IMR-90 (cell line): ENCODE measurements at regions not wholly inside any gene's neighbourhood (a gene's known extent, or its start where the extent isn't known, plus 50 kb on each side); places are given as distances from the start of the nearest gene placed in this dataset.

Source experiments
- ATAC-seq: fragments of 200-7000 bp; cut with Tn5 transposase; 2 replicates; pipeline ENCODE4 v1.9.1; 2020; ENCODE audit warnings: low read depth, mild to moderate bottlenecking, moderate library complexity
- BruUV-seq: library from RNA; stranded (reverse); fragments of 400-500 nt; replicated peaks from 2 replicates; lab custom pipeline; 2021; lab: Mats Ljungman, UMichigan
- CTCF ChIA-PET: fragments of 300-600 bp; formaldehyde crosslinking; extraction: SDS; loops from one replicate; lab custom pipeline; 2021; ENCODE audit warnings: antibody characterized with exemption; lab: Yijun Ruan, JAX
- POLR2A ChIA-PET: fragments of 300-600 bp; sonication (Branson Sonifier 250); formaldehyde crosslinking; loops from one replicate; lab custom pipeline; 2022; ENCODE audit warnings: antibody characterized with exemption; ENCODE audit not compliant: unreplicated experiment; lab: Charles Lee
- DNase-seq: peaks from one replicate; pipeline ENCODE4 v3.0.0; 2013
- H2AFZ ChIP-seq: replicated peaks from 2 replicates; pipeline ENCODE3; 2013; ENCODE audit warnings: low read length, mild to moderate bottlenecking; ENCODE audit not compliant: poor library complexity
- H2AK5ac ChIP-seq: 2 replicates; pipeline ENCODE4 v1.6.1; 2013; ENCODE audit warnings: low read depth, low read length, inconsistent platforms
- H2AK9ac ChIP-seq: replicated peaks from 2 replicates; pipeline ENCODE3; 2013; ENCODE audit warnings: mild to moderate bottlenecking, low read depth, low read length, moderate library complexity; ENCODE audit not compliant: poor library complexity
- H2BK120ac ChIP-seq: 2 replicates; pipeline ENCODE4 v1.6.1; 2013; ENCODE audit warnings: low read depth, low read length, inconsistent platforms
- H2BK15ac ChIP-seq: 3 replicates; pipeline ENCODE4 v1.6.1; 2013; ENCODE audit warnings: low read depth, low read length, inconsistent platforms
- H2BK20ac ChIP-seq: 2 replicates; pipeline ENCODE4 v1.6.1; 2013; ENCODE audit warnings: low read depth, mild to moderate bottlenecking, inconsistent platforms, low read length, moderate library complexity
- H2BK5ac ChIP-seq: 2 replicates; pipeline ENCODE4 v1.6.1; 2013; ENCODE audit warnings: mild to moderate bottlenecking, low read depth, low read length, inconsistent platforms; ENCODE audit not compliant: poor library complexity, severe bottlenecking
- H3K14ac ChIP-seq: replicated peaks from 2 replicates; pipeline ENCODE4 v1.6.1; 2013; ENCODE audit warnings: low read depth, low read length, inconsistent platforms
- H3K18ac ChIP-seq: 2 replicates; pipeline ENCODE4 v1.6.1; 2013; ENCODE audit warnings: low read depth, low read length, control low read depth
- H3K23ac ChIP-seq: 2 replicates; pipeline ENCODE4 v1.6.1; 2013; ENCODE audit warnings: low read depth, low read length, inconsistent platforms
- H3K27ac ChIP-seq: 2 replicates; pipeline ENCODE4 v1.5.1; 2013; ENCODE audit warnings: mild to moderate bottlenecking, control low read depth, low read length; ENCODE audit not compliant: insufficient read depth
- H3K27me3 ChIP-seq: 2 replicates; pipeline ENCODE4 v1.6.1; 2013; ENCODE audit warnings: low read length; ENCODE audit not compliant: control insufficient read depth, insufficient read depth
- H3K36me3 ChIP-seq: 2 replicates; pipeline ENCODE4 v1.6.1; 2013; ENCODE audit warnings: low read length, mixed read lengths; ENCODE audit not compliant: control insufficient read depth, insufficient read depth
- H3K4ac ChIP-seq: 2 replicates; pipeline ENCODE4 v1.6.1; 2013; ENCODE audit warnings: low read depth, low read length, inconsistent platforms
- H3K4me1 ChIP-seq: 2 replicates; pipeline ENCODE4 v1.6.1; 2013; ENCODE audit warnings: low read length, mixed read lengths; ENCODE audit not compliant: control insufficient read depth, insufficient read depth
- H3K4me2 ChIP-seq: 2 replicates; pipeline ENCODE4 v1.6.1; 2013; ENCODE audit warnings: low read depth, mild to moderate bottlenecking, control low read depth, low read length, moderate library complexity
- H3K4me3 ChIP-seq: 2 replicates; pipeline ENCODE4 v1.5.1; 2013; ENCODE audit warnings: low read depth, mild to moderate bottlenecking, control low read depth, low read length, moderate library complexity; ENCODE audit not compliant: insufficient read depth
- H3K56ac ChIP-seq: 2 replicates; pipeline ENCODE4 v1.6.1; 2013; ENCODE audit warnings: low read length, inconsistent platforms; ENCODE audit not compliant: insufficient read depth; ENCODE audit errors: extremely low read depth
- H3K79me1 ChIP-seq, 2 experiments: 2 replicates each; pipeline ENCODE4 v1.6.1; 2013; ENCODE audit warnings: low read length in 2 of 2, inconsistent platforms in 1 of 2, low read depth in 1 of 2
- H3K9ac ChIP-seq: 2 replicates; pipeline ENCODE4 v1.6.1; 2013; ENCODE audit warnings: low read depth, low read length, control low read depth
- H3K9me1 ChIP-seq: 2 replicates; pipeline ENCODE4 v1.6.1; 2013; ENCODE audit warnings: low read length, inconsistent platforms; ENCODE audit not compliant: insufficient read depth
- H3K9me3 ChIP-seq: 2 replicates; pipeline ENCODE4 v1.6.1; 2013; ENCODE audit warnings: low read length; ENCODE audit not compliant: control insufficient read depth, insufficient read depth
- H4K20me1 ChIP-seq: 2 replicates; pipeline ENCODE4 v1.6.1; 2013; ENCODE audit warnings: low read length, inconsistent platforms; ENCODE audit not compliant: insufficient read depth
- H4K5ac ChIP-seq: 2 replicates; pipeline ENCODE4 v1.6.1; 2013; ENCODE audit warnings: mild to moderate bottlenecking, low read depth, low read length, control low read depth
- H4K8ac ChIP-seq, 2 experiments: 2 replicates each; pipeline ENCODE4 v1.6.1; 2013; ENCODE audit warnings: low read depth in 2 of 2, low read length in 2 of 2, control low read depth in 1 of 2, inconsistent platforms in 1 of 2
- H4K91ac ChIP-seq: 2 replicates; pipeline ENCODE4 v1.6.1; 2013; ENCODE audit warnings: low read depth, low read length, inconsistent platforms; ENCODE audit not compliant: insufficient read depth
- CEBPB ChIP-seq: IDR thresholded peaks from 2 replicates; pipeline ENCODE4 v1.6.1; 2012; ENCODE audit warnings: low read depth, low read length, improper control_type of control experiment
- MAZ ChIP-seq: IDR thresholded peaks from 2 replicates; pipeline ENCODE4 v1.6.1; 2012; ENCODE audit warnings: low read depth, mild to moderate bottlenecking, low read length, improper control_type of control experiment, moderate library complexity, borderline replicate concordance
- WGBS, 2 experiments: methylation state at CpG; one replicate each; pipeline versions ENCODE4 v1.1.5 to v1.1.7; 2013; ENCODE audit warnings: missing lambda C conversion rate in 2 of 2; ENCODE audit not compliant: insufficient read length in 1 of 2; ENCODE audit errors: extremely low coverage in 2 of 2; 5-methylcytosine and 5-hydroxymethylcytosine counted together
- dilution Hi-C: fragments of 300-500 bp; cut with HindIII; formaldehyde crosslinking; loops from one replicate; pipeline ENCODE4 v1.14.3; 2018; ENCODE audit warnings: low sequenced_read_pairs; ENCODE audit not compliant: unreplicated experiment
- in situ Hi-C: fragments of 300-500 bp; cut with MboI; formaldehyde crosslinking; loops from 3 replicates; pipeline ENCODE4 v1.14.3; 2019; ENCODE audit warnings: low sequenced_read_pairs, inconsistent platforms, mixed read lengths
- intact Hi-C: fragments of 100-400 bp; cut with micrococcal nuclease; formaldehyde crosslinking; loops from 2 replicates; pipeline ENCODE4 v1.10.0; 2022
- TF ChIP-seq, protein P1 (sequence below): fragments of 150-350 bp; IDR thresholded peaks from 2 replicates; pipeline ENCODE4 v1.6.1; 2017; ENCODE audit warnings: mild to moderate bottlenecking, antibody characterized with exemption, low read length, low read depth

DNA sequence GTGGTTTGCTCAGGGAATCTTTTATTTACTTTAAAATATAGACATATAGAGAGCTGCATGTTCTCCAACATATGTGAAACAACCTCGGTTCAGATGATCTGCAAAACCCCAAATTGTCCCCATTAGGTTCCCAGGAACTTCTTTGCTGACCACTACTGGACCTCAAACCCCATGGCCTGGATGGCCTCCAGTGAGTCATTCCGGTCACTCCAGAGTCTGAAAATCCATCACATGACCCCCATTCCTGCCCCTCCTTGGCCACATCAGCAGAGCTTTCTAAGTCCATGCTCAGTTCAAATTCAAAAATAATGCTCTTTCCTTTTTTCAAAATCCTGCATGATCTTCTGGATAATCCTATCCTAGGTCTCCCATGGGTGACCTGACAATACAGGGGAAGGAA is 271.0 kb downstream of the TNS1 start:
- no peaks in the 10 kb centered on the region for H3K27me3 ChIP-seq
- no peak overlapping the region for H2AK9ac ChIP-seq
- H3K4me3 ChIP-seq, result no peak overlapping the region
- in situ Hi-C loops, result no loop called here
- ATAC-seq (no peak), DNase-seq (peak; percentile 40)
- no peak overlapping the region for H4K91ac ChIP-seq
- no peaks in the 10 kb centered on the region for H4K20me1 ChIP-seq
- no peak overlapping the region for H2BK20ac ChIP-seq
- peaks cover 8% of the 10 kb centered on the region; the same call in 1 of the 2 replicates for H3K9me1 ChIP-seq
- no peaks in the 10 kb centered on the region for H3K79me1 ChIP-seq
- no peak overlapping the region for H2AFZ ChIP-seq
- H4K8ac ChIP-seq, result no peak overlapping the region
- H3K9ac ChIP-seq, result no peak overlapping the region
- H3K56ac ChIP-seq, result no peak overlapping the region
- H3K4me2 ChIP-seq, result no peak overlapping the region
- CTCF ChIA-PET, result interaction anchor here (0.6 kb wide), 1 partner anchor 221 kb away, joined by 5 read pairs; no protein-coding TSS in a partner anchor
- dilution Hi-C loops, result no loop called here
- H2AK5ac ChIP-seq, result no peak overlapping the region
- H3K4me1 ChIP-seq, result peaks cover 17% of the 10 kb centered on the region
- no peaks in the 10 kb centered on the region for H3K36me3 ChIP-seq
- no peak overlapping the region for H2BK15ac ChIP-seq
- no peaks in the 10 kb centered on the region for H3K9me3 ChIP-seq
- intact Hi-C loops, result no loop called here
- H3K23ac ChIP-seq, result no peak overlapping the region
- POLR2A ChIA-PET, result no interaction called here
- BruUV-seq, result no TSS peak
- no peak overlapping the region for H3K18ac ChIP-seq
- H3K4ac ChIP-seq, result no peak overlapping the region
- no peak overlapping the region for H2BK120ac ChIP-seq
- H3K14ac ChIP-seq, result no peak overlapping the region
- no peak for TF ChIP-seq MAZ
- TF ChIP-seq CEBPB, result no peak
- TF ChIP-seq, protein P1, sequence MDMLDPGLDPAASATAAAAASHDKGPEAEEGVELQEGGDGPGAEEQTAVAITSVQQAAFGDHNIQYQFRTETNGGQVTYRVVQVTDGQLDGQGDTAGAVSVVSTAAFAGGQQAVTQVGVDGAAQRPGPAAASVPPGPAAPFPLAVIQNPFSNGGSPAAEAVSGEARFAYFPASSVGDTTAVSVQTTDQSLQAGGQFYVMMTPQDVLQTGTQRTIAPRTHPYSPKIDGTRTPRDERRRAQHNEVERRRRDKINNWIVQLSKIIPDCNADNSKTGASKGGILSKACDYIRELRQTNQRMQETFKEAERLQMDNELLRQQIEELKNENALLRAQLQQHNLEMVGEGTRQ, result peak; percentile 75
- no peak overlapping the region for H2BK5ac ChIP-seq
- H3K27ac ChIP-seq, result no peak overlapping the region
- H4K5ac ChIP-seq, result no peak overlapping the region
- WGBS, 2 experiments, result no CpG with 5 or more reads among the region's 2 CpGs
